Nephron progenitor cell (in vitro differentiated cells): ENCODE measurements at regions not wholly inside any gene's neighbourhood (a gene's known extent, or its start where the extent isn't known, plus 50 kb on each side); places are given as distances from the start of the nearest gene placed in this dataset.

Source experiments
- DNase-seq: peaks from one replicate; pipeline ENCODE4 v3.0.0; 2021
- H3K27ac Mint-ChIP-seq: 2 replicates; pipeline ENCODE4 v1.8.0; 2021; ENCODE audit warnings: mild to moderate bottlenecking, moderate library complexity, mixed read lengths
- H3K27me3 Mint-ChIP-seq: 2 replicates; pipeline ENCODE4 v1.8.0; 2021; ENCODE audit warnings: mild to moderate bottlenecking, low read depth, mixed read lengths; ENCODE audit not compliant: poor library complexity
- H3K36me3 Mint-ChIP-seq: 2 replicates; pipeline ENCODE4 v1.8.0; 2021; ENCODE audit warnings: low read depth, mixed read lengths
- H3K4me1 Mint-ChIP-seq: 2 replicates; pipeline ENCODE4 v1.8.0; 2021; ENCODE audit warnings: mixed read lengths
- H3K4me3 Mint-ChIP-seq: 2 replicates; pipeline ENCODE4 v1.8.0; 2021; ENCODE audit warnings: mild to moderate bottlenecking, moderate library complexity, mixed read lengths
- H3K9me3 Mint-ChIP-seq: 2 replicates; pipeline ENCODE4 v1.8.0; 2021; ENCODE audit warnings: mild to moderate bottlenecking, moderate library complexity, mixed read lengths
- CTCF ChIP-seq: fragments of 200-600 bp; sonication (generic); IDR thresholded peaks from 2 replicates; pipeline ENCODE4 v1.5.0; 2021; ENCODE audit warnings: antibody characterized with exemption

GRCh38 chr1:96513136-96513535 lies 208.4 kb upstream of the PTBP2 start:
- DNase-seq, result no peak
- peaks cover 49% of the 10 kb centered on the region for H3K4me1 Mint-ChIP-seq
- H3K27ac Mint-ChIP-seq, result no peak overlapping the region
- H3K4me3 Mint-ChIP-seq, result no peak overlapping the region
- H3K9me3 Mint-ChIP-seq, result no peaks in the 10 kb centered on the region
- H3K27me3 Mint-ChIP-seq, result no peaks in the 10 kb centered on the region
- no peak for TF ChIP-seq CTCF
- H3K36me3 Mint-ChIP-seq, result no peaks in the 10 kb centered on the region

GRCh38 chr1:96515430-96515829 lies 206.2 kb upstream of the PTBP2 start:
- Mint-ChIP-seq H3K4me3 (no peak overlapping the region), H3K4me1 (peaks cover 63% of the 10 kb centered on the region), H3K27me3 (peaks cover 6% of the 10 kb centered on the region), H3K36me3 (no peaks in the 10 kb centered on the region), H3K27ac (no peak overlapping the region), H3K9me3 (no peaks in the 10 kb centered on the region)
- DNase-seq, result no peak
- TF ChIP-seq CTCF, result no peak

- Mint-ChIP-seq H3K9me3 (no peaks in the 10 kb centered on the region), H3K27me3 (peaks cover 6% of the 10 kb centered on the region), H3K4me3 (no peak overlapping the region), H3K27ac (no peak overlapping the region), H3K36me3 (no peaks in the 10 kb centered on the region), H3K4me1 (peaks cover 63% of the 10 kb centered on the region)
- TF ChIP-seq CTCF, result no peak
- no peak for DNase-seq
Observed at GRCh38 chr1:96515925-96516324, 205.7 kb upstream of the PTBP2 start.

GRCh38 chr1:96519851-96520578 lies 201.6 kb upstream of the PTBP2 start:
- DNase-seq, result peak; percentile 50
- H3K9me3 Mint-ChIP-seq, result no peaks in the 10 kb centered on the region
- peaks cover 6% of the 10 kb centered on the region for H3K27me3 Mint-ChIP-seq
- no peaks in the 10 kb centered on the region for H3K36me3 Mint-ChIP-seq
- peaks cover 78% of the 10 kb centered on the region for H3K4me1 Mint-ChIP-seq
- no peak for TF ChIP-seq CTCF
- peak overlapping the region; percentile 89 for H3K27ac Mint-ChIP-seq
- peak overlapping the region; percentile 13 for H3K4me3 Mint-ChIP-seq

- TF ChIP-seq CTCF, result no peak
- peak; percentile 11 for DNase-seq
- peak overlapping the region; percentile 81 for H3K27ac Mint-ChIP-seq
- H3K4me3 Mint-ChIP-seq, result peak overlapping the region; percentile 13
- H3K9me3 Mint-ChIP-seq, result no peaks in the 10 kb centered on the region
- H3K36me3 Mint-ChIP-seq, result no peaks in the 10 kb centered on the region
- H3K4me1 Mint-ChIP-seq, result peaks cover 78% of the 10 kb centered on the region
- peaks cover 6% of the 10 kb centered on the region for H3K27me3 Mint-ChIP-seq
Observed at GRCh38 chr1:96520579-96520947, 201.0 kb upstream of the PTBP2 start.

- no peak for DNase-seq
- Mint-ChIP-seq H3K4me3 (peak overlapping the region; percentile 13), H3K27ac (peak overlapping the region; percentile 81), H3K27me3 (peaks cover 6% of the 10 kb centered on the region), H3K4me1 (peaks cover 78% of the 10 kb centered on the region), H3K9me3 (no peaks in the 10 kb centered on the region), H3K36me3 (no peaks in the 10 kb centered on the region)
- no peak for TF ChIP-seq CTCF
Observed at GRCh38 chr1:96521010-96521409, 200.6 kb upstream of the PTBP2 start.
